ENCODE measurements at regions not wholly inside any gene's neighbourhood (a gene's known extent, or its start where the extent isn't known, plus 50 kb on each side); places are given as distances from the start of the nearest gene placed in this dataset.

GRCh38 chr5:174239718-174240117, 194.2 kb downstream of the NSG2 start:
- TF ChIP-seq CTCF (IDR thresholded peaks at IDR 0.05 in 8 of 11, conservative IDR thresholded peaks at IDR 0.05 in 3 of 11) (no peak), POLR2AphosphoS5 (IDR thresholded peaks at IDR 0.05) (no peak), POLR2A (IDR thresholded peaks at IDR 0.05) (no peak)
